PC-3 (cell line): ENCODE measurements at regions not wholly inside any gene's neighbourhood (a gene's known extent, or its start where the extent isn't known, plus 50 kb on each side); places are given as distances from the start of the nearest gene placed in this dataset.
"Not testable (repeated sequence)": the region's sequence is repeated elsewhere in the genome, so short reads cannot be mapped to it uniquely, and the experiment has no call there.

Source experiments
- ATAC-seq: fragments of 200-7000 bp; cut with Tn5 transposase; 2 replicates; pipeline ENCODE4 v1.9.1; 2020; ENCODE audit warnings: mild to moderate bottlenecking, moderate library complexity
- BruUV-seq: library from RNA; stranded (reverse); fragments of 400-500 nt; replicated peaks from 2 replicates; lab custom pipeline; 2021; lab: Mats Ljungman, UMichigan
- CTCF ChIA-PET: fragments of 300-600 bp; sonication (Branson Sonifier 250); formaldehyde crosslinking; loops from one replicate; lab custom pipeline; 2022; ENCODE audit warnings: antibody characterized with exemption; lab: Charles Lee
- POLR2A ChIA-PET: fragments of 300-600 bp; sonication (Branson Sonifier 250); formaldehyde crosslinking; loops from one replicate; lab custom pipeline; 2022; ENCODE audit warnings: antibody characterized with exemption; ENCODE audit not compliant: unreplicated experiment; lab: Charles Lee
- DNase-seq: peaks from one replicate; pipeline ENCODE4 v3.0.0-alpha.2; 2015
- H2AFZ ChIP-seq: fragments of 300-600 bp; sonication (generic); 2 replicates; pipeline ENCODE4 v1.6.0; 2016; ENCODE audit warnings: antibody characterized with exemption, low read length
- H3F3A ChIP-seq: fragments of 300-600 bp; sonication (generic); one replicate; pipeline ENCODE4 v1.6.0; 2017; ENCODE audit warnings: antibody characterized with exemption, low read length, control low read depth, mild to moderate bottlenecking; ENCODE audit not compliant: unreplicated experiment
- H3K27ac ChIP-seq: fragments of 300-600 bp; sonication (generic); 2 replicates; pipeline ENCODE4 v1.5.1; 2016; ENCODE audit warnings: mild to moderate bottlenecking, low read length
- H3K27me3 ChIP-seq: fragments of 300-600 bp; sonication (generic); 2 replicates; pipeline ENCODE4 v1.6.1; 2016; ENCODE audit warnings: low read length, mixed read lengths
- H3K36me3 ChIP-seq: fragments of 300-600 bp; sonication (generic); 2 replicates; pipeline ENCODE4 v1.6.1; 2016; ENCODE audit warnings: low read depth, mixed run types, low read length, mixed read lengths
- H3K4me1 ChIP-seq: fragments of 300-600 bp; sonication (generic); 2 replicates; pipeline ENCODE4 v1.5.1; 2016; ENCODE audit warnings: low read length; ENCODE audit not compliant: insufficient read depth
- H3K4me2 ChIP-seq: fragments of 300-600 bp; sonication (generic); 2 replicates; pipeline ENCODE4 v1.6.0; 2016; ENCODE audit warnings: low read length
- H3K4me3 ChIP-seq: fragments of 300-600 bp; sonication (generic); 2 replicates; pipeline ENCODE4 v1.5.1; 2016; ENCODE audit warnings: mild to moderate bottlenecking, low read length, mixed read lengths
- H3K79me2 ChIP-seq: fragments of 300-600 bp; sonication (generic); 2 replicates; pipeline ENCODE4 v1.6.1; 2017; ENCODE audit warnings: low read length, mixed read lengths
- H3K9ac ChIP-seq: fragments of 300-600 bp; sonication (generic); 2 replicates; pipeline ENCODE4 v1.6.0; 2016; ENCODE audit warnings: mild to moderate bottlenecking, low read length
- H3K9me2 ChIP-seq: fragments of 300-600 bp; sonication (generic); replicated peaks from 2 replicates; pipeline ENCODE4 v1.6.1; 2016; ENCODE audit warnings: mixed run types, low read length, mixed read lengths
- H3K9me3 ChIP-seq: fragments of 300-600 bp; sonication (generic); 2 replicates; pipeline ENCODE4 v1.6.1; 2016; ENCODE audit warnings: low read length, mixed read lengths
- H4K20me1 ChIP-seq: fragments of 300-600 bp; sonication (generic); 2 replicates; pipeline ENCODE4 v1.6.1; 2016; ENCODE audit warnings: low read length, mixed read lengths
- CTCF ChIP-seq: fragments of 300-600 bp; sonication (generic); conservative IDR thresholded peaks from 2 replicates; pipeline ENCODE4 v1.5.1; 2017; ENCODE audit warnings: antibody characterized with exemption, low read depth, mild to moderate bottlenecking, low read length
- EZH2 ChIP-seq: fragments of 300-600 bp; sonication (generic); IDR thresholded peaks from one replicate; pipeline ENCODE4 v1.6.1; 2017; ENCODE audit warnings: antibody characterized with exemption, mild to moderate bottlenecking, low read length; ENCODE audit not compliant: unreplicated experiment
- EZH2phosphoT487 ChIP-seq: fragments of 300-600 bp; sonication (generic); IDR thresholded peaks from 2 replicates; pipeline ENCODE4 v1.6.1; 2018; ENCODE audit warnings: mild to moderate bottlenecking, antibody characterized with exemption, low read length, borderline replicate concordance
- intact Hi-C: fragments of 100-400 bp; cut with micrococcal nuclease; formaldehyde crosslinking; loops from 2 replicates; pipeline ENCODE4 v1.9.0; 2023

- H3K4me3 ChIP-seq = no peak overlapping the region
- H3K27me3 ChIP-seq = no peaks in the 10 kb centered on the region
- TF ChIP-seq EZH2 (no peak), EZH2phosphoT487 (no peak), CTCF (no peak)
- no peak overlapping the region for H3K27ac ChIP-seq
- no peak for ATAC-seq
- H3K9me3 ChIP-seq = no peaks in the 10 kb centered on the region
- BruUV-seq = no TSS peak
- H2AFZ ChIP-seq = no peak overlapping the region
- ChIA-PET CTCF (no interaction called here), POLR2A (no interaction called here)
- H3K9ac ChIP-seq = no peak overlapping the region
- intact Hi-C loops = no loop called here
- H3K79me2 ChIP-seq = no peaks in the 10 kb centered on the region
- no peak overlapping the region for H3K4me2 ChIP-seq
- no peaks in the 10 kb centered on the region for H3F3A ChIP-seq
- no peaks in the 10 kb centered on the region for H4K20me1 ChIP-seq
- no peak for DNase-seq
- peaks cover 7% of the 10 kb centered on the region; the same call in 1 of the 2 replicates for H3K4me1 ChIP-seq
- no peaks in the 10 kb centered on the region for H3K36me3 ChIP-seq
- H3K9me2 ChIP-seq = no peaks in the 10 kb centered on the region
These were observed 171.3 kb upstream of the NT5E start for GRCh38 chr6:85278466-85279035.

GRCh38 chr6:85276026-85276425 is 173.9 kb upstream of the NT5E start:
- H3K4me2 ChIP-seq, BruUV-seq, H3K4me3 ChIP-seq, CTCF ChIA-PET, DNase-seq, intact Hi-C loops, H3K9ac ChIP-seq, H3K9me2 ChIP-seq, H4K20me1 ChIP-seq, H2AFZ ChIP-seq, H3F3A ChIP-seq, POLR2A ChIA-PET, H3K36me3 ChIP-seq, H3K27me3 ChIP-seq, H3K27ac ChIP-seq, ATAC-seq, H3K79me2 ChIP-seq, H3K9me3 ChIP-seq: not testable (repeated sequence)
- peaks cover 10% of the 10 kb centered on the region; the same call in 1 of the 2 replicates for H3K4me1 ChIP-seq

GRCh38 chr6:85275338-85275985 is 174.4 kb upstream of the NT5E start:
- ATAC-seq (no peak), DNase-seq (no peak)
- H3K27ac ChIP-seq = no peak overlapping the region
- ChIA-PET POLR2A (no interaction called here), CTCF (no interaction called here)
- no peaks in the 10 kb centered on the region for H4K20me1 ChIP-seq
- H3K9ac ChIP-seq = no peak overlapping the region
- no peaks in the 10 kb centered on the region for H3K27me3 ChIP-seq
- intact Hi-C loops = no loop called here
- no TSS peak for BruUV-seq
- TF ChIP-seq EZH2phosphoT487 (no peak), CTCF (no peak), EZH2 (no peak)
- H3F3A ChIP-seq = no peaks in the 10 kb centered on the region
- H3K4me2 ChIP-seq = no peak overlapping the region
- H2AFZ ChIP-seq = no peak overlapping the region
- H3K4me3 ChIP-seq = no peak overlapping the region
- peaks cover 16% of the 10 kb centered on the region; the same call in 1 of the 2 replicates for H3K4me1 ChIP-seq
- H3K79me2 ChIP-seq = no peaks in the 10 kb centered on the region
- H3K36me3 ChIP-seq = no peaks in the 10 kb centered on the region
- H3K9me2 ChIP-seq = no peaks in the 10 kb centered on the region
- H3K9me3 ChIP-seq = no peaks in the 10 kb centered on the region
